ENCODE measurements at regions not wholly inside any gene's neighbourhood (a gene's known extent, or its start where the extent isn't known, plus 50 kb on each side); places are given as distances from the start of the nearest gene placed in this dataset.

DNA sequence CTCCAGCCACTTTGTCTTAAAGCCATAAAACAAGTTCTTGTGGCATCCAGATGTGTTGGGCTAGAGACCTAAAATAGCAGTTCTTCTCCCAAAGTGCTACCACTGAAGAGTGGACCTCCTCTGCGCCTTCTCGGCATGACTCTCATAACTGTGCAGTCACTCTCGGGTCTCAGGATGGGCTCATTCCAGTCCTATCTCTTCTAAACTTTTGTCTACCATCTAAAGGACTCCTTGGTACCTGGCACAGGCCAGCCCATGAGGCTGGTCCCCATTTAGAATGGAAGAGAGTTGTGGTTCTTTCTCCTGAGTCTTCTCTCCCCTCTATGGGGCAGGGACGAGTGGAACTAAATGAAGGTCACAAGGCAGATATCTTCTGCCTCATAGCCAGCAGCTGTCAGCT lies 272.0 kb upstream of the TMTC4 start:
- no peak for DNase-seq (ENCODE audit: low read depth in 1 of 2, low spot score in 2 of 2)
- H4K5ac ChIP-seq (ENCODE audit: insufficient read length, low read depth, low read length): no peak overlapping the region
- H3K4me3 ChIP-seq (ENCODE audit: extremely low read depth in 1 of 4, insufficient read depth in 2 of 4, low read depth in 3 of 4, low read length in 4 of 4): no peak overlapping the region
- H3K23me2 ChIP-seq (ENCODE audit: low read depth, low read length): no peaks in the 10 kb centered on the region
- H3K9me3 ChIP-seq (ENCODE audit: insufficient read depth in 2 of 2, low read depth in 1 of 2, low read length in 1 of 2): no peaks in the 10 kb centered on the region
- no peaks in the 10 kb centered on the region for H3K79me1 ChIP-seq (ENCODE audit: low read depth, low read length)
- H2AK5ac ChIP-seq (ENCODE audit: low read depth, low read length): no peak overlapping the region
- no peak overlapping the region for H4K91ac ChIP-seq (replicated peaks; ENCODE audit: insufficient read length, low read length)
- no peak overlapping the region for H2BK20ac ChIP-seq (ENCODE audit: low read length)
- no peak overlapping the region for H4K8ac ChIP-seq (ENCODE audit: extremely low read depth, insufficient read depth, low read length)
- H3K79me2 ChIP-seq (ENCODE audit: control insufficient read depth in 1 of 2, insufficient read depth in 2 of 2, low read length in 2 of 2): no peaks in the 10 kb centered on the region
- no peak overlapping the region for H3K4ac ChIP-seq (replicated peaks; ENCODE audit: insufficient read length, low read depth, low read length)
- H4K20me1 ChIP-seq (replicated peaks in 1 of 2; ENCODE audit: control insufficient read depth in 1 of 2, insufficient read depth in 2 of 2, low read length in 2 of 2): no peaks in the 10 kb centered on the region
- no peak overlapping the region for H3K27ac ChIP-seq (ENCODE audit: low read depth, low read length)
- H3K4me1 ChIP-seq (replicated peaks in 1 of 4; ENCODE audit: control insufficient read depth in 3 of 4, insufficient read depth in 4 of 4, low read length in 3 of 4): no peaks in the 10 kb centered on the region
- H3K27me3 ChIP-seq (replicated peaks in 1 of 4; ENCODE audit: control insufficient read depth in 3 of 4, extremely low read depth in 1 of 4, insufficient read depth in 3 of 4, low read length in 3 of 4): no peaks in the 10 kb centered on the region
- no peak overlapping the region for H3K56ac ChIP-seq (replicated peaks; ENCODE audit: insufficient read length, low read depth, low read length)
- H3K23ac ChIP-seq (ENCODE audit: insufficient read length): no peak overlapping the region
- 83% methylated on average over 4 of the region's 4 CpGs; no CpG with 5 or more reads in 1 of the 2 experiments for WGBS, 2 experiments (ENCODE audit: extremely low coverage in 1 of 2, insufficient coverage in 1 of 2, insufficient read length in 1 of 2, insufficient replicate concordance in 2 of 2, low coverage in 1 of 2, low lambda C conversion rate in 2 of 2, missing lambda C conversion rate in 1 of 2)
- H3K9ac ChIP-seq (replicated peaks in 1 of 4; ENCODE audit: extremely low read depth in 1 of 4, low read depth in 3 of 4, low read length in 3 of 4): no peak overlapping the region
- H3K18ac ChIP-seq (ENCODE audit: extremely low read depth, low read length): no peak overlapping the region
- H3K36me3 ChIP-seq (ENCODE audit: control insufficient read depth in 2 of 4, insufficient read depth in 4 of 4, low read length in 3 of 4): no peaks in the 10 kb centered on the region
- H3K4me2 ChIP-seq (ENCODE audit: insufficient read depth in 1 of 2, low read depth in 2 of 2, low read length in 2 of 2): no peak overlapping the region
- no peak overlapping the region for H3K14ac ChIP-seq (ENCODE audit: insufficient read length)
- no peak overlapping the region for H2BK12ac ChIP-seq (ENCODE audit: low read depth, low read length)
- FAIRE-seq: no peak
- ChIA-PET CTCF (ENCODE audit: partially characterized antibody) (no interaction called here), POLR2A (ENCODE audit: partially characterized antibody) (no interaction called here)
- no peak overlapping the region for H2BK15ac ChIP-seq (ENCODE audit: low read length)
- no peak overlapping the region for H2BK5ac ChIP-seq (ENCODE audit: low read depth, low read length)
- no peak overlapping the region for H2BK120ac ChIP-seq (replicated peaks; ENCODE audit: low read depth, low read length)
- H2AFZ ChIP-seq (ENCODE audit: low read length): no peak overlapping the region
- no peak for TF ChIP-seq CHD7 (IDR thresholded peaks at IDR 0.05; ENCODE audit: insufficient replicate concordance, low read length)
